ENCODE measurements at regions not wholly inside any gene's neighbourhood (a gene's known extent, or its start where the extent isn't known, plus 50 kb on each side); places are given as distances from the start of the nearest gene placed in this dataset.

DNA sequence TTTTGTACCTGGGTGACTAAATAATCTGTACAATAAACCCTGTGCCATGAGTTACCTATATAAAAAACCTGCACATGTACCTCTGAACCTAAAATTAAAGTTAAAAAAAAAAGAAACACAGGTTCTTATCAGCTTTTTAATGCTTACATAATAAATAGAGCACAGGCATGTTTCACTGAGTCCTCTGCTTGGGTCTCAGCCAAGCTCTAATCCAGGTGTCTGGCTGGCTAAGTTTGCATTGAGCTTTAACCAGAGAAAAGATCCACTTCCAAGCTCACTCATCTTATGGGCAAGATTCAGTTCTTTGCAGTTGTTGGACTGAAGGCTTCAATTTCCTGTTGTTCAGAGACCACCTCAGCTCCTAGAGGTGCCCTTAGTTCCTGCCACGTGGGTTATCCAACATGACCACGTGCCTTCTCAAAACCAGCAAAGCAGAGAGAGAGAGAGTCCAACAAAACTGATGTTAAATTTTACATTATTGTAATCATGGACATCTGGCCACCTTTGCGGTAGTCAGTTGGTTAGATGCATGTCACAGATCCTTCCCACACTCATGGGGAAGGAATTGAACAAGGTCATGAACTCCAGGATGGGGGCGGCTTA is 68.2 kb upstream of the TMPRSS2 start (continued):
- TF ChIP-seq, protein P1, sequence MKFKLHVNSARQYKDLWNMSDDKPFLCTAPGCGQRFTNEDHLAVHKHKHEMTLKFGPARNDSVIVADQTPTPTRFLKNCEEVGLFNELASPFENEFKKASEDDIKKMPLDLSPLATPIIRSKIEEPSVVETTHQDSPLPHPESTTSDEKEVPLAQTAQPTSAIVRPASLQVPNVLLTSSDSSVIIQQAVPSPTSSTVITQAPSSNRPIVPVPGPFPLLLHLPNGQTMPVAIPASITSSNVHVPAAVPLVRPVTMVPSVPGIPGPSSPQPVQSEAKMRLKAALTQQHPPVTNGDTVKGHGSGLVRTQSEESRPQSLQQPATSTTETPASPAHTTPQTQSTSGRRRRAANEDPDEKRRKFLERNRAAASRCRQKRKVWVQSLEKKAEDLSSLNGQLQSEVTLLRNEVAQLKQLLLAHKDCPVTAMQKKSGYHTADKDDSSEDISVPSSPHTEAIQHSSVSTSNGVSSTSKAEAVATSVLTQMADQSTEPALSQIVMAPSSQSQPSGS (IDR thresholded peaks at IDR 0.05; ENCODE audit: low read length) = no peak
- no peak for TF ChIP-seq TAF1 (IDR thresholded peaks at IDR 0.05; ENCODE audit: low read depth, low read length)
- TF ChIP-seq POLR2A (IDR thresholded peaks at IDR 0.05; ENCODE audit: control extremely low read depth in 1 of 2, low read depth in 2 of 2, low read length in 2 of 2) = no peak
- TF ChIP-seq POLR2AphosphoS5 (IDR thresholded peaks at IDR 0.05; ENCODE audit: low read depth, low read length) = no peak
- no peak for TF ChIP-seq RFX5 (IDR thresholded peaks at IDR 0.05; ENCODE audit: borderline replicate concordance, low read depth, low read length)
- TF ChIP-seq SIN3A (conservative IDR thresholded peaks at IDR 0.05 in 1 of 2, IDR thresholded peaks at IDR 0.05 in 1 of 2; ENCODE audit: low read depth in 1 of 2, low read length in 2 of 2) = no peak
- no peak for TF ChIP-seq JUN (IDR thresholded peaks at IDR 0.05; ENCODE audit: low read depth, low read length)
- no peak for TF ChIP-seq CREB1 (IDR thresholded peaks at IDR 0.05)
- TF ChIP-seq, protein P2, sequence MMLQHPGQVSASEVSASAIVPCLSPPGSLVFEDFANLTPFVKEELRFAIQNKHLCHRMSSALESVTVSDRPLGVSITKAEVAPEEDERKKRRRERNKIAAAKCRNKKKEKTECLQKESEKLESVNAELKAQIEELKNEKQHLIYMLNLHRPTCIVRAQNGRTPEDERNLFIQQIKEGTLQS (IDR thresholded peaks at IDR 0.05; ENCODE audit: insufficient read depth, low read depth, low read length) = no peak
- no peak for TF ChIP-seq KDM1A (IDR thresholded peaks at IDR 0.05; ENCODE audit: borderline replicate concordance, low read length)

All from H1 (cell line).